Activated CD4-positive, alpha-beta memory T cell treated with anti-CD3 and anti-CD28 coated beads for 36 hours (primary cell): ENCODE measurements at regions not wholly inside any gene's neighbourhood (a gene's known extent, or its start where the extent isn't known, plus 50 kb on each side); places are given as distances from the start of the nearest gene placed in this dataset.

Experiments
- CTCF ChIA-PET: fragments of 350-600 bp; sonication (Branson Sonifier 250); formaldehyde crosslinking; loops from one replicate; lab custom pipeline; 2021; ENCODE audit warnings: antibody characterized with exemption, inconsistent platforms; lab: Charles Lee
- POLR2A ChIA-PET: fragments of 350-600 bp; sonication (Branson Sonifier 250); formaldehyde crosslinking; loops from one replicate; lab custom pipeline; 2021; ENCODE audit warnings: antibody characterized with exemption; lab: Charles Lee
- DNase-seq: peaks from one replicate; pipeline ENCODE4 v3.0.0-alpha.2; 2020
- H3K27ac Mint-ChIP-seq: one replicate; pipeline ENCODE4 v1.8.0; 2021; ENCODE audit warnings: mixed read lengths
- H3K27me3 Mint-ChIP-seq: one replicate; pipeline ENCODE4 v1.8.0; 2021; ENCODE audit warnings: mixed read lengths
- H3K36me3 Mint-ChIP-seq: one replicate; pipeline ENCODE4 v1.8.0; 2021; ENCODE audit warnings: mixed read lengths
- H3K4me1 Mint-ChIP-seq: one replicate; pipeline ENCODE4 v1.8.0; 2021; ENCODE audit warnings: low read depth, mixed read lengths
- H3K4me3 Mint-ChIP-seq: one replicate; pipeline ENCODE4 v1.8.0; 2021; ENCODE audit warnings: mild to moderate bottlenecking, mixed read lengths
- H3K9me3 Mint-ChIP-seq: one replicate; pipeline ENCODE4 v1.8.0; 2021; ENCODE audit warnings: mixed read lengths
- intact Hi-C: fragments of 100-400 bp; cut with micrococcal nuclease; formaldehyde crosslinking; loops from one replicate; pipeline ENCODE4 v1.15.1; 2023

DNA sequence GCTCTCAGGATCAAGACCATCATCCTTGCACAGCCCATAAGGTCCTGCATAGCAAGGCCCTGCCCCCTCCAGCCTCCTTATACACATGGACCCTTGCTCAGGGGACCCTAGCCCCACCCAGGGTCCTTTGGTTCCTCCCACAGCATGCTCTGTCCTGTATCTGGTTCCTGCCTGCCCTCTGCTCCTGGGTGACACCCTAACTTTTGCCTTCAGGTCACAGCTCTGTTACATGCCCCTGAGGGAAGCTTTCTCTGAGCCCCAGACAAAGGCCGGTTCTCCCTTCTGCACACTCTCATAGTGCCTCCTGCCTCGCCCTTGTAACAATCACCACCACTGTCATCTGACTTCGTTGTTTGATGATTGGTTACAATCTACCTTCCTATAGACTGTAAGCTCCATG, 204.8 kb downstream of the SMAD2 start:
- Mint-ChIP-seq H3K27ac (no peak overlapping the region), H3K4me3 (no peak overlapping the region), H3K36me3 (no peaks in the 10 kb centered on the region), H3K9me3 (no peaks in the 10 kb centered on the region), H3K27me3 (no peaks in the 10 kb centered on the region), H3K4me1 (no peaks in the 10 kb centered on the region)
- ChIA-PET POLR2A (no interaction called here), CTCF (no interaction called here)
- intact Hi-C loops, result no loop called here
- no peak for DNase-seq

DNA sequence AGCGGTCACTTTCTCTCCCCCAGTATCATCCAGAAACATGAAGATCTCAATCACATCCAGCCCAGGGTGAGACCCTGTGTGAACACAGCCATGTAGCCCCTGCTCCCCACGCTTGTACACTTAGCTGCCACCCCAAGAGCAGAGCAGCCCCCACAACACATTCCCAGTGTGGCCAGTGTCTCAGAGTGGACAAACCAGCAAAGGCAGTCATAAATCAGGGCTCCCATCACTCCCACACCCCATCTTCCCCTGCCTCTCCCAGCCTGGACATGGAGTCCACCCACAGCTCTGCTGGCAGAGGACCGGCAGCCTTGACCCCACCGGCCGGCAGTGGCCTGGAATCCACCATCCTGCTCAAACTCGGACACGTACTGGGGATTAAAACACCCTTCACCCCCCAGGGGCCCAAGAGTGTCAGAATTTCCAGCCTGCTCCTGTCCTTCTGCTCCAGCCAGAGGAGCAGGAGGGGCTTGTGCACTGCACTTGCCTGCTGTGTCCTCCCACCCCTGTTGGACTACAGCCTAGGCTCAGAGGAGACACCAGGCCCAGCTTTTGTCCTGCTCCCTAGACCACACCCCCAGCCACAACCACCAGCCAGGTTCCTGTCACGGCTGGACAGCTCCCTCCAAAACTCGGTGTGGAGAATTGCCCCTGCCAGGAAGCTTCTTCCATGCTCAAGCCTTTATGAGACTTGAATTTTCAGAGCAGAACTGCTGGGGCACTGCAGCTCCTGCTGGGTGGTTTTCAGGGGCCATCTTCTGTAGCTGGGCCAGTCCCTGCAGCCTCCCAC, 206.1 kb downstream of the SMAD2 start:
- Mint-ChIP-seq H3K4me1 (no peaks in the 10 kb centered on the region), H3K4me3 (no peak overlapping the region), H3K27me3 (no peaks in the 10 kb centered on the region), H3K36me3 (no peaks in the 10 kb centered on the region), H3K27ac (no peak overlapping the region), H3K9me3 (no peaks in the 10 kb centered on the region)
- POLR2A ChIA-PET, result no interaction called here
- CTCF ChIA-PET, result no interaction called here
- intact Hi-C loops, result no loop called here
- no peak for DNase-seq

DNA sequence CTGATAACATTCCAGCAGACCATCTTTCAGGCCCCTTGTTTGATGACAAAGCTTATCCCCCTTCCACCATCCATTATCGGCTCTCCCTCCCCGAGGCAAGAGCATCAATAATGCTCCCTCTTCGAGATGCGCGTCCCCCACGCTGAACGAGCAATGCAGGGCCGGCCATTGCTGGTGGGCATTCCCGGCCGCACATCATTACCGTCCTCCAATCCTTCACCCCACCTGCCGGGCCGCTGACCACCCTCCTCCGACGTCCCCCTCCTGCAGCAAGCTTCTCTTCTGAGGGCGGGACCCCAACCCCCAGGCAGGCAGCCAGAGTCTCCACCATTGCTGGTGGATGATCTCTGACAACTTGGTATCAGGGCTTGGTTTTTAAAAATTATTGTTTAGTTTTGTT, 208.6 kb downstream of the SMAD2 start:
- no peaks in the 10 kb centered on the region for H3K27me3 Mint-ChIP-seq
- H3K4me1 Mint-ChIP-seq, result no peaks in the 10 kb centered on the region
- POLR2A ChIA-PET, result no interaction called here
- no peak overlapping the region for H3K27ac Mint-ChIP-seq
- H3K36me3 Mint-ChIP-seq, result no peaks in the 10 kb centered on the region
- DNase-seq, result no peak
- H3K9me3 Mint-ChIP-seq, result no peaks in the 10 kb centered on the region
- H3K4me3 Mint-ChIP-seq, result no peak overlapping the region
- intact Hi-C loops, result no loop called here
- CTCF ChIA-PET, result no interaction called here

DNA sequence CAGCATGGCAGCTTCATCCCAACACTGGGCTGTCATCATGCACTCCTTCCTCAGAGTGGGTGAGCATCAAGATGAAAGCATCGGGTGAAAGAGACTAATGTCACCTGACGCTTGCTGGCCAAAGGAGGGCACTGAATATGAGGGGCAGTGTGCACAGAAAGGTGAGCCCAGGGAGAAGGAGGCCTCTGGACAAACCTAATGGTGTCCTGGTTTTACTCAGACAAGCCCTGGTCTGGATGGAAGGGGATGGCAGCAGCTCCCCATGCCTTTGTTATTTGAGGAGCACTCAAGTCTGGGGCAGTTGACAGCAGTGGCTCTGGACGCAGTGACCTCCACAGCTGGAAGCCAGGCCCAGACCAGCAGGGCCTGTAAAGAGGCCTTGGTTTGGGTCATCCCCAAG, 209.7 kb downstream of the SMAD2 start:
- no peaks in the 10 kb centered on the region for H3K4me1 Mint-ChIP-seq
- no peak overlapping the region for H3K27ac Mint-ChIP-seq
- no peak overlapping the region for H3K4me3 Mint-ChIP-seq
- CTCF ChIA-PET, result no interaction called here
- no peaks in the 10 kb centered on the region for H3K27me3 Mint-ChIP-seq
- H3K36me3 Mint-ChIP-seq, result no peaks in the 10 kb centered on the region
- no peak for DNase-seq
- intact Hi-C loops, result no loop called here
- H3K9me3 Mint-ChIP-seq, result no peaks in the 10 kb centered on the region
- POLR2A ChIA-PET, result interaction anchor here (0.6 kb wide), 1 partner anchor 70 kb away, joined by 3 read pairs; no protein-coding TSS in a partner anchor

DNA sequence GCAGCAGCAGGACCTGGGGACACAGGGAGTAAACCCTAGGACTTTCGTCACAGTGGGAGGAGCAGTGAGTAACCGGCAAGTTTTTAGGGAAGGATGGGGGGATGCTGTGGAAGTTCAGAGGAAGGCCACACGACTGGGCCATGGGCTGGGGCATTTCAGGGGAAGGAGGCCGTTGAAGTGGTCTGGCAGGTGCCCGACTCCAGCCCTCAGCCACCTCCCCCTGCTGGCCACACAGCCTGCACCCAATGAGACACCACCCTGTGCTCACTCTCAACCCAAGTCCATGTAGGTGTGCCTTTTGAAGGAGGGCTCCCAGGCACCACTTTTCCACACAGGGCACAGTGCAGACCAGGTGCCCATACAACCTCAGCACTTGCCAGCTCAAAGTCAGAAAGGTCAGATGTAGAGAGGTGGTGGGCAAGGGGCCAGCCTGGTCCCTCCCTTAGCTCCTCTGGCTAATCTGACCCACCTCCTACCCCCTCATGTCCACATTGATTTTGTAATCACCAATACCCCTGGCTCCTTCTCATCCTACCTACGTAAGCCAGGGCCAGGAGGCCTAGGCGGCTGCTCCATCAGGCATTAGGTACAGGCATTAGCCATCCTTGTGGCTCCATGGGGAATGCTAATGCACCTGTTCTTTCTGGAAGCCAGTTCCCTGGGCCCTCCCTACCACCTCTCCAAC, 211.2 kb downstream of the SMAD2 start:
- Mint-ChIP-seq H3K27me3 (no peaks in the 10 kb centered on the region), H3K4me1 (no peaks in the 10 kb centered on the region), H3K36me3 (no peaks in the 10 kb centered on the region), H3K27ac (no peak overlapping the region), H3K4me3 (no peak overlapping the region), H3K9me3 (no peaks in the 10 kb centered on the region)
- CTCF ChIA-PET, result no interaction called here
- intact Hi-C loops, result no loop called here
- DNase-seq, result no peak
- POLR2A ChIA-PET, result no interaction called here

DNA sequence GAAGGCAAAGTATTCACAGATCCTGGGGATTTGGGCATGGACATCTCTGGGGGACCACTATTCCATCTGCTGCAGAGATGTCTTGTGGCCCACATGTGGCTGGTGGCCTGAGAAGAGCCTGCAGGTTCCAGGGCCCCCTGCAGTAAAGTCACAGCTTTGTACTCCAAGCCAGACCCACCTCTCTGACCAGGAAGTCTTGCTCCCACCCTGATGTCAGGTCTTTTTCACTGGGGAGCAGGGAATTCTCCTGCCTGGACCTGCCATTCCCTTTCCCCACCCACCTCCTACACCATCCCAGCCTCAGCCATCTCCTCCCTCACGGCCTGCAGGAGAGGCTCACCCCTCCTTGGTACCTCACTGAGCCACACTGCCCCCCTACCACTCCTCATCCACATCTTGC, 211.8 kb downstream of the SMAD2 start:
- Mint-ChIP-seq H3K36me3 (no peaks in the 10 kb centered on the region), H3K27ac (no peak overlapping the region), H3K4me3 (no peak overlapping the region), H3K9me3 (no peaks in the 10 kb centered on the region), H3K27me3 (no peaks in the 10 kb centered on the region), H3K4me1 (no peaks in the 10 kb centered on the region)
- CTCF ChIA-PET, result no interaction called here
- POLR2A ChIA-PET, result no interaction called here
- no peak for DNase-seq
- intact Hi-C loops, result no loop called here

DNA sequence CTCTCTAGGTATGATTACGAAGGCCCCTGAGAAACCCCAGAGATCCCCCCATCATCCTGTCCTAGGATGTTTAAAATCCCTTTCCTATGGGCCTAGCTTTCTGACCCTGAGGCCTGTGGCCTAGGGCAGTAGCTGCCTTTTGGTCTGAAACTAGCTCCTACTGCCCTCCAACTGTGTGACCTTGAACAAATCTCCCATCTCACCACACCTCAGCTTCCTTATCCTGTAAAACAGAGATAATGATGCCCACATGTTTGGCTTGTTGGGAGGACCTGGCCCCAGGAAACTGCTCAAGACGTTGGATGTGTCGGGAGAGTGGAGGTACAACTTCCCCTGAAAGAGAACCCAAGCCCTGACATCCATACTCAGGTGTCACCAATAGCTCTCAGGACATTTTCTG, 213.2 kb downstream of the SMAD2 start:
- Mint-ChIP-seq H3K4me3 (no peak overlapping the region), H3K27me3 (peaks cover 1% of the 10 kb centered on the region), H3K4me1 (no peaks in the 10 kb centered on the region), H3K9me3 (no peaks in the 10 kb centered on the region), H3K36me3 (no peaks in the 10 kb centered on the region), H3K27ac (no peak overlapping the region)
- intact Hi-C loops, result no loop called here
- no peak for DNase-seq
- POLR2A ChIA-PET, result no interaction called here
- CTCF ChIA-PET, result interaction anchor here (1.7 kb wide), 1 partner anchor 32 kb away, joined by 6 read pairs; no protein-coding TSS in a partner anchor

DNA sequence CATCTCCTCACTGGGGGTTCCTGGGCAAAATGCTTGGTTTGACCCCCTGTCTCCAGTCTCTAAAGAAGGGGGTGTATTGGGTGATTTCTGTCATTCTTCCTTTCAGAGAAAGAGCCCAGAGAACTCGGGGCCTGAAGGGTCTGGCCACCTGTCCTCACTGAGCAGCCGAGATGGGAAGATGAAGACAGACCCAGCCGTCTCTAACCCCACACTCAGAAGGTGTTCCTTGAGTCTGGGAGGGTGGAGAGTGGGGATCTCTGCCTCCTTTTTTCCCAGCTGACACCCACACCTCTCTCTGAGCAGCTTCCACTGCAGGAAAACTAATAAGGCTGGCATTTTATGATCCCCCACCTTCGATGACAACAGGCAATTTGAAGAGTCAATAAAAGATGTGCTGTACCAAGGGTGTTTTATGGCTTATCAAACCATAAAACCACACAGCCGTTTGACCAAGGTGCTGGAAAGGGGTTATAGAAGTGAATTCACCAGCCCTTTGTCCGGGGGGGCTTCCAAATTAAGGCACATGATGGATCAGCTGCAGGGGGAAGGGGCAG, 213.8 kb downstream of the SMAD2 start:
- Mint-ChIP-seq H3K4me3 (no peak overlapping the region), H3K36me3 (no peaks in the 10 kb centered on the region), H3K9me3 (no peaks in the 10 kb centered on the region), H3K4me1 (no peaks in the 10 kb centered on the region), H3K27me3 (peaks cover 1% of the 10 kb centered on the region), H3K27ac (no peak overlapping the region)
- POLR2A ChIA-PET, result no interaction called here
- CTCF ChIA-PET, result interaction anchor here (0.7 to 1.7 kb wide), 2 partner anchors 32 to 287 kb away, joined by 4 to 6 read pairs; no protein-coding TSS in a partner anchor
- intact Hi-C loops, result no loop called here
- DNase-seq, result no peak

DNA sequence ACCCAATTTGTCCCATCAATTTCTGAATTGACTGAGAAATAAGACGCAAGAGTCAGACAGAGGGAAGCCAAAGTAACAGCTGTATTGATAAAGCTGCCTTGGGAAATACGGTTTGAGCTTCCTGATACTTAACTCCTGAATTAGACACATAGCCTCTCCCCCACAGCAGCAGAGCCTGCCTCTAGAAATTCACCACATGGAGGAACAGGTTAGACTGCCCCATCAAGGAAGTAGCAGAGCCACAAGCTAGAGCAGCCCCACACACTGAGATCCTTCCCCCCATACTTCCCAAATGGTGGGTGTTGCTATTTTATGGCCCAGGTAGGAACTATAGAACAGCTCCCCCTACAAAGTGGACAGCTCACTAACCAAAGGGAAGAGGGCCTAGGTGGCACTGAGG, 220.0 kb downstream of the SMAD2 start:
- no peak overlapping the region for H3K4me3 Mint-ChIP-seq
- H3K4me1 Mint-ChIP-seq, result no peaks in the 10 kb centered on the region
- intact Hi-C loops, result no loop called here
- no peaks in the 10 kb centered on the region for H3K36me3 Mint-ChIP-seq
- peaks cover 4% of the 10 kb centered on the region for H3K27me3 Mint-ChIP-seq
- CTCF ChIA-PET, result no interaction called here
- no peak for DNase-seq
- H3K9me3 Mint-ChIP-seq, result no peaks in the 10 kb centered on the region
- H3K27ac Mint-ChIP-seq, result no peak overlapping the region
- POLR2A ChIA-PET, result no interaction called here

DNA sequence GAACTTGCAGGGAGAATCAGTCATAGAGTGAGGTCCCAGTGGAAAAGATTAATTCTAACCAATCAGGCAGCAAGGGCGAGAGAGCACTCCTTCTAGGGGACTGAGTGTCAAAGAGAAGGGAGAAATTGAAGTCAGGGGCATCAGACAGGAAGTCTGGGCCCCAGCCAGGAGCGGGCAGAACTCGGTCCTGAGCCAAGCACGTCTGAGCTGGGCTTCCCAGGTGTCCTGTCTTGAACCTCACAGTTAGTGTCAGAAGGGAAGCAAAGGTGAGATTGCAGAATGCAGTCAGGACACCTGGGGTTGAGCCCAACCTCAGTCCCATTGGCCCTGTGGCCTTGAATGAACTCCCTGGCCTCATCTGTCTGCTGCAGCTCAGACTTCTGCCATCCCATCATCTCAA, 220.9 kb downstream of the SMAD2 start:
- Mint-ChIP-seq H3K27ac (no peak overlapping the region), H3K4me3 (no peak overlapping the region), H3K36me3 (no peaks in the 10 kb centered on the region), H3K27me3 (peaks cover 4% of the 10 kb centered on the region), H3K4me1 (no peaks in the 10 kb centered on the region), H3K9me3 (no peaks in the 10 kb centered on the region)
- intact Hi-C loops, result no loop called here
- ChIA-PET POLR2A (no interaction called here), CTCF (no interaction called here)
- no peak for DNase-seq

DNA sequence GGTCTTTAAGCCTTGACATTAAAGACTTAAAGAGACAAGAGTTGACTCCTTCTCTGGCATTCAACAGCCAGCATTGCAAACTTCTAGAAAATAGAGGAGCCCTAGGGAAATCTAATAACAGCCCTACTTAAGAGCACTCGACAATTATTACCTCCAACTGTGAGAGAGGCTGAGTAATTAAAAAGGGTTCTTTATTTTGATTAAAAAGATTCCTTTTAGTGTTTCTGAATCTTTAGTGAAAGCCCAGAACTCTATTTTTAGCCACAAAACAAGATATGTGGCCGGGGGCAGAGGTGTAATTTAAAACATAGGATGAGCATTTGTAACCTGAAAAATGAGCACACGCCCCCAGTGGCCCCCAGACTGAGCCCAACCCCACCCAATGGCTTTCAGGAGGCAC, 222.3 kb downstream of the SMAD2 start:
- Mint-ChIP-seq H3K4me3 (no peak overlapping the region), H3K36me3 (no peaks in the 10 kb centered on the region), H3K9me3 (no peaks in the 10 kb centered on the region), H3K27ac (no peak overlapping the region), H3K27me3 (peaks cover 4% of the 10 kb centered on the region), H3K4me1 (no peaks in the 10 kb centered on the region)
- DNase-seq, result no peak
- POLR2A ChIA-PET, result no interaction called here
- intact Hi-C loops, result no loop called here
- CTCF ChIA-PET, result no interaction called here

DNA sequence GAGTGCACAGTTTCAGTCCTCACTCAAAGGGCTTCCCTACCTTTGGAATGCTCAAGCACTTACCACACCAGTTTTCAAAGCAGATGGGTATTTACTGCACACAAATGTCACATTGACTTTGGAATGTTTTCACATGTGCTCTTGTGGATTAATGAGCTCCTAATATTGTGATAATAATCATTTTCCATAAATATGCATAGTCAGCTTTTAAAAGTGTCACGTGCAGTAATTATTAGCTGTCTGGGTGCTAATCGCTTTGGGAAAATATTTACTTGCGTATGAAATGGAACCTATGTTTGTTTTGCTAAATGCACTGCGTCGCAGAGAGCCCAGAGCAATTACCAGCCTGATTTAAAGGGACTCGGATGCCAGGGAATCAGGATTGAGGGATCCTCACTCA, 229.3 kb downstream of the SMAD2 start:
- H3K4me3 Mint-ChIP-seq, result no peak overlapping the region
- ChIA-PET POLR2A (no interaction called here), CTCF (no interaction called here)
- no peak for DNase-seq
- H3K36me3 Mint-ChIP-seq, result no peaks in the 10 kb centered on the region
- no peaks in the 10 kb centered on the region for H3K4me1 Mint-ChIP-seq
- intact Hi-C loops, result no loop called here
- no peaks in the 10 kb centered on the region for H3K9me3 Mint-ChIP-seq
- H3K27me3 Mint-ChIP-seq, result peaks cover 13% of the 10 kb centered on the region
- H3K27ac Mint-ChIP-seq, result no peak overlapping the region
